SK-N-SH (cell line): ENCODE measurements at regions not wholly inside any gene's neighbourhood (a gene's known extent, or its start where the extent isn't known, plus 50 kb on each side); places are given as distances from the start of the nearest gene placed in this dataset.

Experiments used
- CTCF ChIA-PET: fragments of 300-600, 350-600 bp; formaldehyde crosslinking; extraction: SDS; loops from one replicate; lab custom pipeline; 2021; lab: Yijun Ruan, JAX
- POLR2A ChIA-PET: fragments of 350-600 bp; sonication (Branson Sonifier 250); formaldehyde crosslinking; extraction: SDS; loops from one replicate; lab custom pipeline; 2020; ENCODE audit warnings: antibody characterized with exemption, inconsistent platforms; lab: Yijun Ruan, JAX
- DNase-seq: peaks from one replicate; pipeline ENCODE4 v3.0.0; 2012
- H2AFZ ChIP-seq: fragments of 200-600 bp; sonication (generic); 2 replicates; pipeline ENCODE4 v1.8.1; 2016; ENCODE audit warnings: antibody characterized with exemption, mild to moderate bottlenecking, low read depth
- H3F3A ChIP-seq: fragments of 200-600 bp; sonication (generic); replicated peaks from 2 replicates; pipeline ENCODE3; 2016; ENCODE audit warnings: antibody characterized with exemption, mild to moderate bottlenecking; ENCODE audit not compliant: insufficient read depth
- H3K27ac ChIP-seq, 2 experiments: fragments of 200-500 bp in 1 of 2; fragments of 200-600 bp in 1 of 2; sonication (Bioruptor generic) in 1 of 2; sonication (generic), shearing (Covaris generic) in 1 of 2; 2 replicates each; pipeline versions ENCODE4 v1.5.1 to v1.6.1; 2014 to 2016; ENCODE audit warnings: low read depth in 2 of 2, inconsistent platforms in 1 of 2, low read length in 1 of 2, mild to moderate bottlenecking in 1 of 2, mixed read lengths in 1 of 2
- H3K27me3 ChIP-seq: fragments of 200-600 bp; sonication (generic), shearing (Covaris generic); 2 replicates; pipeline ENCODE4 v1.6.1; 2016; ENCODE audit warnings: mixed run types; ENCODE audit not compliant: insufficient read depth
- H3K36me3 ChIP-seq, 2 experiments: fragments of 200-500 bp in 1 of 2; fragments of 200-600 bp in 1 of 2; sonication (Bioruptor generic) in 1 of 2; sonication (generic) in 1 of 2; replicated peaks in 1 of 2; 2 replicates each; pipeline versions ENCODE3 to v1.5.1; 2014 to 2016; ENCODE audit warnings: low read length in 1 of 2, mild to moderate bottlenecking in 1 of 2; ENCODE audit not compliant: insufficient read depth in 2 of 2, control insufficient read depth in 1 of 2
- H3K4me1 ChIP-seq, 2 experiments: fragments of 200-500 bp in 1 of 2; fragments of 200-600 bp in 1 of 2; sonication (Bioruptor generic) in 1 of 2; sonication (generic), shearing (Covaris generic) in 1 of 2; 2 replicates each; pipeline versions ENCODE4 v1.5.1 to v1.6.1; 2014 to 2016; ENCODE audit warnings: low read depth in 1 of 2, low read length in 1 of 2, mixed run types in 1 of 2; ENCODE audit not compliant: insufficient read depth in 2 of 2, control insufficient read depth in 1 of 2
- H3K4me2 ChIP-seq: fragments of 200-600 bp; sonication (generic), shearing (Covaris generic); 2 replicates; pipeline ENCODE4 v1.6.1; 2017; ENCODE audit warnings: mixed run types
- H3K4me3 ChIP-seq, 2 experiments: fragments of 200-500 bp in 1 of 2; fragments of 200-600 bp in 1 of 2; sonication (Bioruptor generic) in 1 of 2; sonication (generic), shearing (Covaris generic) in 1 of 2; 2 replicates each; pipeline versions ENCODE4 v1.5.1 to v1.8.1; 2014 to 2016; ENCODE audit warnings: low read depth in 2 of 2, inconsistent platforms in 1 of 2, low read length in 1 of 2, mild to moderate bottlenecking in 1 of 2, mixed read lengths in 1 of 2, moderate library complexity in 1 of 2
- H3K79me2 ChIP-seq: fragments of 200-600 bp; sonication (generic); 2 replicates; pipeline ENCODE4 v1.8.1; 2017; ENCODE audit warnings: mild to moderate bottlenecking; ENCODE audit not compliant: insufficient read depth
- H3K9ac ChIP-seq: fragments of 200-600 bp; sonication (generic); 2 replicates; pipeline ENCODE4 v1.6.1; 2017; ENCODE audit warnings: mixed run types
- H3K9me2 ChIP-seq: fragments of 200-600 bp; sonication (generic); 2 replicates; pipeline ENCODE4 v1.6.1; 2017; ENCODE audit warnings: mixed run types
- H3K9me3 ChIP-seq: fragments of 200-600 bp; sonication (generic); 2 replicates; pipeline ENCODE4 v1.6.1; 2017; ENCODE audit warnings: mixed run types, mild to moderate bottlenecking, moderate library complexity
- H4K20me1 ChIP-seq: fragments of 200-600 bp; sonication (generic); 2 replicates; pipeline ENCODE4 v1.6.1; 2017; ENCODE audit warnings: mild to moderate bottlenecking, mixed run types; ENCODE audit not compliant: insufficient read depth
- EP300 ChIP-seq, 2 experiments: IDR thresholded peaks; 2 replicates each; pipeline versions ENCODE4 v1.4.0 to v1.6.1; 2012; ENCODE audit warnings: borderline replicate concordance in 1 of 2, low read depth in 1 of 2, low read length in 1 of 2
- EZH2phosphoT487 ChIP-seq: fragments of 200-600 bp; sonication (generic); IDR thresholded peaks from 2 replicates; pipeline ENCODE4 v1.6.1; 2017; ENCODE audit warnings: low read depth, mixed run types, mild to moderate bottlenecking, antibody characterized with exemption, moderate library complexity, borderline replicate concordance
- FOSL2 ChIP-seq: IDR thresholded peaks from 2 replicates; pipeline ENCODE4 v1.4.0; 2012; ENCODE audit warnings: low read depth, mild to moderate bottlenecking, moderate library complexity, borderline replicate concordance
- FOXJ3 ChIP-seq: sonication (generic); formaldehyde crosslinking; IDR thresholded peaks from 2 replicates; pipeline ENCODE4 v1.5.1; 2020; ENCODE audit warnings: mild to moderate bottlenecking, missing genetic modification reagents
- FOXM1 ChIP-seq: IDR thresholded peaks from 2 replicates; pipeline ENCODE4 v1.4.0; 2012; ENCODE audit warnings: low read depth, mild to moderate bottlenecking
- MEF2A ChIP-seq: IDR thresholded peaks from 2 replicates; pipeline ENCODE4 v1.4.0; 2012; ENCODE audit warnings: low read depth, borderline replicate concordance
- MXI1 ChIP-seq: IDR thresholded peaks from 2 replicates; pipeline ENCODE4 v1.6.1; 2012; ENCODE audit warnings: mild to moderate bottlenecking, low read depth, low read length, improper control_type of control experiment
- NFIC ChIP-seq: IDR thresholded peaks from 2 replicates; pipeline ENCODE4 v1.4.0; 2012; ENCODE audit warnings: borderline replicate concordance
- NRF1 ChIP-seq: IDR thresholded peaks from 2 replicates; pipeline ENCODE4 v1.6.1; 2012; ENCODE audit warnings: low read depth, mild to moderate bottlenecking, low read length
- POLR2AphosphoS5 ChIP-seq: IDR thresholded peaks from 2 replicates; pipeline ENCODE4 v1.6.1; 2012; ENCODE audit warnings: low read depth, low read length
- RCOR1 ChIP-seq: fragments of 150-350 bp; IDR thresholded peaks from 2 replicates; pipeline ENCODE4 v1.6.1; 2017; ENCODE audit warnings: antibody characterized with exemption, low read length
- RXRA ChIP-seq: IDR thresholded peaks from 2 replicates; pipeline ENCODE4 v1.4.0; 2012; ENCODE audit warnings: low read depth, mild to moderate bottlenecking, borderline replicate concordance
- SIN3A ChIP-seq: IDR thresholded peaks from 2 replicates; pipeline ENCODE4 v1.6.1; 2012; ENCODE audit warnings: low read depth, mild to moderate bottlenecking, low read length, moderate library complexity, borderline replicate concordance
- TAF1 ChIP-seq: IDR thresholded peaks from 2 replicates; pipeline ENCODE4 v1.6.1; 2012; ENCODE audit warnings: low read depth, mild to moderate bottlenecking, low read length, moderate library complexity, borderline replicate concordance
- TEAD4 ChIP-seq: IDR thresholded peaks from 2 replicates; pipeline ENCODE4 v1.4.0; 2012; ENCODE audit warnings: mild to moderate bottlenecking, borderline replicate concordance; ENCODE audit not compliant: insufficient read depth
- WGBS: methylation state at CpG from one replicate; pipeline ENCODE4 v1.1.6; 2017; ENCODE audit warnings: low lambda C conversion rate; 5-methylcytosine and 5-hydroxymethylcytosine counted together
- TF ChIP-seq, protein P1 (sequence below): IDR thresholded peaks from 2 replicates; pipeline ENCODE4 v1.6.1; 2012; ENCODE audit warnings: mild to moderate bottlenecking, low read depth, low read length, moderate library complexity
- TF ChIP-seq, protein P2 (sequence below): IDR thresholded peaks from 2 replicates; pipeline ENCODE4 v1.4.0; 2012; ENCODE audit warnings: low read depth
- TF ChIP-seq, protein P3 (sequence below): fragments of 200-600 bp; sonication (generic); IDR thresholded peaks from 2 replicates; pipeline ENCODE4 v1.6.1; 2017; ENCODE audit warnings: antibody characterized with exemption, mild to moderate bottlenecking, moderate library complexity
- TF ChIP-seq, protein P4 (sequence below): fragments of 150-350 bp; IDR thresholded peaks from 2 replicates; pipeline ENCODE4 v1.6.1; 2017; ENCODE audit warnings: antibody characterized with exemption, low read length, low read depth, borderline replicate concordance

DNA sequence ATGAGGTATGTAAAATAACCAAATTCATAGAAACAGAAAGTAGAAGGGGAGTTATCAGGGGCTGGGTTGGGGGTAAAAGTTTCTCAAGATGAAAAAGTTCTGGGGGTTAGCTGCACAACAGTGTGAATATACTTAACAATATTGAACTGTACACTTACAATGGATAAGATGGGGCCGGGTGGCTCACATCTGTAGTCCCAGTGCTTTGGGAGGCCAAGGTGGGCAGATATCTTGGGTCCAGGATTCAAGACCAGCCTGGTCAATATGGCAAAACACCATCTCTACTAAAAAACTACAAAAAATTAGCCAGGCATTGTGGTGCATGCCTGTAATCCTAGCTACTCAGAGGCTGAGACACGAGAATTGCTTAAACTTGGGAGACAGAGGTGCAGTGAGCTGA is 274.3 kb downstream of the TJP1 start:
- CTCF ChIA-PET = no interaction called here
- WGBS = 19% methylated on average over 2 of the region's 2 CpGs
- TF ChIP-seq NFIC = no peak
- no peak for TF ChIP-seq RXRA
- no peak for TF ChIP-seq FOXM1
- no peak for TF ChIP-seq MEF2A
- TF ChIP-seq FOSL2 = no peak
- no peak for TF ChIP-seq RCOR1
- TF ChIP-seq TAF1 = no peak
- TF ChIP-seq, protein P1, sequence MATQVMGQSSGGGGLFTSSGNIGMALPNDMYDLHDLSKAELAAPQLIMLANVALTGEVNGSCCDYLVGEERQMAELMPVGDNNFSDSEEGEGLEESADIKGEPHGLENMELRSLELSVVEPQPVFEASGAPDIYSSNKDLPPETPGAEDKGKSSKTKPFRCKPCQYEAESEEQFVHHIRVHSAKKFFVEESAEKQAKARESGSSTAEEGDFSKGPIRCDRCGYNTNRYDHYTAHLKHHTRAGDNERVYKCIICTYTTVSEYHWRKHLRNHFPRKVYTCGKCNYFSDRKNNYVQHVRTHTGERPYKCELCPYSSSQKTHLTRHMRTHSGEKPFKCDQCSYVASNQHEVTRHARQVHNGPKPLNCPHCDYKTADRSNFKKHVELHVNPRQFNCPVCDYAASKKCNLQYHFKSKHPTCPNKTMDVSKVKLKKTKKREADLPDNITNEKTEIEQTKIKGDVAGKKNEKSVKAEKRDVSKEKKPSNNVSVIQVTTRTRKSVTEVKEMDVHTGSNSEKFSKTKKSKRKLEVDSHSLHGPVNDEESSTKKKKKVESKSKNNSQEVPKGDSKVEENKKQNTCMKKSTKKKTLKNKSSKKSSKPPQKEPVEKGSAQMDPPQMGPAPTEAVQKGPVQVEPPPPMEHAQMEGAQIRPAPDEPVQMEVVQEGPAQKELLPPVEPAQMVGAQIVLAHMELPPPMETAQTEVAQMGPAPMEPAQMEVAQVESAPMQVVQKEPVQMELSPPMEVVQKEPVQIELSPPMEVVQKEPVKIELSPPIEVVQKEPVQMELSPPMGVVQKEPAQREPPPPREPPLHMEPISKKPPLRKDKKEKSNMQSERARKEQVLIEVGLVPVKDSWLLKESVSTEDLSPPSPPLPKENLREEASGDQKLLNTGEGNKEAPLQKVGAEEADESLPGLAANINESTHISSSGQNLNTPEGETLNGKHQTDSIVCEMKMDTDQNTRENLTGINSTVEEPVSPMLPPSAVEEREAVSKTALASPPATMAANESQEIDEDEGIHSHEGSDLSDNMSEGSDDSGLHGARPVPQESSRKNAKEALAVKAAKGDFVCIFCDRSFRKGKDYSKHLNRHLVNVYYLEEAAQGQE = no peak
- TF ChIP-seq NRF1 = no peak
- TF ChIP-seq EZH2phosphoT487 = no peak
- no peak for TF ChIP-seq EP300 (IDR thresholded peaks at IDR 0.05; ENCODE audit: borderline replicate concordance in 1 of 2, low read depth in 1 of 2, low read length in 1 of 2)
- TF ChIP-seq FOXJ3 (CRISPR knock-in tag) = no peak
- no peak for TF ChIP-seq TEAD4
- TF ChIP-seq MXI1 = no peak
- TF ChIP-seq, protein P2, sequence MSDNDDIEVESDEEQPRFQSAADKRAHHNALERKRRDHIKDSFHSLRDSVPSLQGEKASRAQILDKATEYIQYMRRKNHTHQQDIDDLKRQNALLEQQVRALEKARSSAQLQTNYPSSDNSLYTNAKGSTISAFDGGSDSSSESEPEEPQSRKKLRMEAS = no peak
- TF ChIP-seq SIN3A = no peak
- TF ChIP-seq POLR2AphosphoS5 = no peak
- TF ChIP-seq, protein P3, sequence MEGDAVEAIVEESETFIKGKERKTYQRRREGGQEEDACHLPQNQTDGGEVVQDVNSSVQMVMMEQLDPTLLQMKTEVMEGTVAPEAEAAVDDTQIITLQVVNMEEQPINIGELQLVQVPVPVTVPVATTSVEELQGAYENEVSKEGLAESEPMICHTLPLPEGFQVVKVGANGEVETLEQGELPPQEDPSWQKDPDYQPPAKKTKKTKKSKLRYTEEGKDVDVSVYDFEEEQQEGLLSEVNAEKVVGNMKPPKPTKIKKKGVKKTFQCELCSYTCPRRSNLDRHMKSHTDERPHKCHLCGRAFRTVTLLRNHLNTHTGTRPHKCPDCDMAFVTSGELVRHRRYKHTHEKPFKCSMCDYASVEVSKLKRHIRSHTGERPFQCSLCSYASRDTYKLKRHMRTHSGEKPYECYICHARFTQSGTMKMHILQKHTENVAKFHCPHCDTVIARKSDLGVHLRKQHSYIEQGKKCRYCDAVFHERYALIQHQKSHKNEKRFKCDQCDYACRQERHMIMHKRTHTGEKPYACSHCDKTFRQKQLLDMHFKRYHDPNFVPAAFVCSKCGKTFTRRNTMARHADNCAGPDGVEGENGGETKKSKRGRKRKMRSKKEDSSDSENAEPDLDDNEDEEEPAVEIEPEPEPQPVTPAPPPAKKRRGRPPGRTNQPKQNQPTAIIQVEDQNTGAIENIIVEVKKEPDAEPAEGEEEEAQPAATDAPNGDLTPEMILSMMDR = no peak
- TF ChIP-seq, protein P4, sequence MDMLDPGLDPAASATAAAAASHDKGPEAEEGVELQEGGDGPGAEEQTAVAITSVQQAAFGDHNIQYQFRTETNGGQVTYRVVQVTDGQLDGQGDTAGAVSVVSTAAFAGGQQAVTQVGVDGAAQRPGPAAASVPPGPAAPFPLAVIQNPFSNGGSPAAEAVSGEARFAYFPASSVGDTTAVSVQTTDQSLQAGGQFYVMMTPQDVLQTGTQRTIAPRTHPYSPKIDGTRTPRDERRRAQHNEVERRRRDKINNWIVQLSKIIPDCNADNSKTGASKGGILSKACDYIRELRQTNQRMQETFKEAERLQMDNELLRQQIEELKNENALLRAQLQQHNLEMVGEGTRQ = no peak
- TF ChIP-seq, all 33 proteins: peak for 0

More for the DNA sequence above, 274.3 kb downstream of the TJP1 start:
- H3K27me3 ChIP-seq = no peaks in the 10 kb centered on the region
- no peak for DNase-seq
- H3F3A ChIP-seq = no peaks in the 10 kb centered on the region
- no peaks in the 10 kb centered on the region for H3K9me2 ChIP-seq
- H3K4me3 ChIP-seq = no peak overlapping the region
- no peaks in the 10 kb centered on the region for H3K36me3 ChIP-seq
- no peak overlapping the region for H3K9ac ChIP-seq
- H3K4me2 ChIP-seq = no peak overlapping the region
- POLR2A ChIA-PET = no interaction called here
- H3K9me3 ChIP-seq = no peaks in the 10 kb centered on the region
- H2AFZ ChIP-seq = no peak overlapping the region
- no peaks in the 10 kb centered on the region for H4K20me1 ChIP-seq
- H3K27ac ChIP-seq = no peak overlapping the region
- H3K79me2 ChIP-seq = no peaks in the 10 kb centered on the region
- H3K4me1 ChIP-seq = no peaks in the 10 kb centered on the region
